A673 (cell line): ENCODE measurements at regions not wholly inside any gene's neighbourhood (a gene's known extent, or its start where the extent isn't known, plus 50 kb on each side); places are given as distances from the start of the nearest gene placed in this dataset.

ENCODE experiments used
- BruUV-seq: library from RNA; stranded (reverse); fragments of 400-500 nt; replicated peaks from 2 replicates; lab custom pipeline; 2021; lab: Mats Ljungman, UMichigan
- CTCF ChIA-PET: fragments of 300-600 bp; sonication (Branson Sonifier 250); formaldehyde crosslinking; loops from one replicate; lab custom pipeline; 2022; ENCODE audit warnings: antibody characterized with exemption; lab: Charles Lee
- POLR2A ChIA-PET: fragments of 300-600 bp; sonication (Branson Sonifier 250); formaldehyde crosslinking; loops from one replicate; lab custom pipeline; 2022; ENCODE audit warnings: antibody characterized with exemption; ENCODE audit not compliant: low non-redundant PET; lab: Charles Lee
- DNase-seq: peaks from one replicate; pipeline ENCODE4 v3.0.0-alpha.2; 2015; ENCODE audit warnings: low spot score
- H3K27ac ChIP-seq: fragments of 200-600 bp; sonication (generic); 2 replicates; pipeline ENCODE4 v1.5.1; 2016; ENCODE audit warnings: mixed run types, low read depth, mild to moderate bottlenecking, mixed read lengths, antibody characterized with exemption, low read length; ENCODE audit not compliant: poor library complexity, severe bottlenecking
- H3K27me3 ChIP-seq: fragments of 200-600 bp; sonication (generic); replicated peaks from 2 replicates; pipeline ENCODE4 v1.6.1; 2017; ENCODE audit warnings: mixed run types, low read depth, mild to moderate bottlenecking, mixed read lengths, antibody characterized with exemption, low read length; ENCODE audit not compliant: insufficient read depth, poor library complexity
- H3K36me3 ChIP-seq: fragments of 200-600 bp; sonication (generic); 2 replicates; pipeline ENCODE4 v1.6.1; 2016; ENCODE audit warnings: mixed run types, mild to moderate bottlenecking, mixed read lengths, antibody characterized with exemption, low read length; ENCODE audit not compliant: insufficient read depth, poor library complexity, severe bottlenecking
- H3K4me1 ChIP-seq: fragments of 200-600 bp; sonication (generic); 2 replicates; pipeline ENCODE4 v1.6.1; 2017; ENCODE audit warnings: mixed run types, mild to moderate bottlenecking, mixed read lengths, antibody characterized with exemption, low read length; ENCODE audit not compliant: insufficient read depth, poor library complexity, severe bottlenecking
- H3K4me3 ChIP-seq: fragments of 200-600 bp; sonication (generic); 2 replicates; pipeline ENCODE4 v1.5.1; 2016; ENCODE audit warnings: low read depth, mixed run types, mild to moderate bottlenecking, mixed read lengths, low read length; ENCODE audit not compliant: poor library complexity, severe bottlenecking
- H3K9me3 ChIP-seq: fragments of 200-600 bp; sonication (generic); 2 replicates; pipeline ENCODE4 v1.6.1; 2016; ENCODE audit warnings: mixed run types, low read depth, mild to moderate bottlenecking, mixed read lengths, antibody characterized with exemption, low read length; ENCODE audit not compliant: poor library complexity, severe bottlenecking
- EZH2 ChIP-seq: fragments of 200-600 bp; sonication (generic); IDR thresholded peaks from 2 replicates; pipeline ENCODE4 v1.6.1; 2017; ENCODE audit warnings: borderline replicate concordance, low read depth, mild to moderate bottlenecking, mixed read lengths, antibody characterized with exemption, low read length; ENCODE audit not compliant: poor library complexity, severe bottlenecking
- intact Hi-C: fragments of 100-400 bp; cut with micrococcal nuclease; formaldehyde crosslinking; loops from one replicate; pipeline ENCODE4 v1.10.0; 2022; ENCODE audit not compliant: unreplicated experiment
- TF ChIP-seq, protein P1 (sequence below): fragments of 300-800, 200-600 bp; sonication (generic); conservative IDR thresholded peaks from 2 replicates; pipeline ENCODE4 v1.5.1; 2017; ENCODE audit warnings: low read depth, mild to moderate bottlenecking, antibody characterized with exemption, low read length, moderate library complexity, mixed read lengths

DNA sequence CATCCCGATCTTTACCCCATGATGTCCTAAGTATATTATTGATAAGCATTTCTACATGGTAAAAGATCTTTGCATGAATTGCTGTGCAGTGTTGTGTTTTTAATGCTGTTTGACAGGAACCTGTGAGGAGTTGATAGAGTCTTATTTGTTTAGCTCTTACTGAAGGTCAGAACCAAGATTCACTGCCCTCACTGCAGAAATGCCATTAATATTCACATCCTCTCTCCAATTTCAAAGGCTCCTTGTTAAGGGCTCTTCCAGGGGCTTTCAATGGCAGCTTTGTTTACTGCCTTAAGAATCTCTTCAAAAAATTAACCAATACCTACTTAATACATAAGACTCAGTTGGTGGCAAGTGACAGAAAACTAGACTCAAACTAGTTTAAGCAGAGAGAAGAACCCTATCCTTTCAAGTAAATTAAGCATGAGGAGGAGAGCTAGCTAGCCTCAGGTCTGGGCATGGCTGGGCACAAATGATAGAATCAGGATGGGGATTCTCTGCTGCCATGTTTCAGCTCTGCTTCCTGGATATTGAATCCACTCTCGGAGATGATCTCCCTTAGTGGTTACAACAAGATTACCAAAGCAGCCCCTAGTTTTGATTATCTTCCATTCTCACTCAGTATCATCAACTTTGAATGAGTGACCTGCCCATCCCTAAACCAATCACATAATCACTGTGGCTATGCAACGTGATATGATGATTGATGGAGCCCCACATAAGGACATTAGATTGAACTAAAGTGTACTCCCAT is 311.8 kb downstream of the CDH11 start:
- no peaks in the 10 kb centered on the region for H3K27me3 ChIP-seq
- no peak overlapping the region for H3K27ac ChIP-seq
- no peaks in the 10 kb centered on the region for H3K4me1 ChIP-seq
- H3K4me3 ChIP-seq: no peak overlapping the region
- POLR2A ChIA-PET: interaction anchor here (0.6 kb wide), 1 partner anchor 15 kb away, joined by 6 read pairs; no protein-coding TSS in a partner anchor
- TF ChIP-seq, protein P1, sequence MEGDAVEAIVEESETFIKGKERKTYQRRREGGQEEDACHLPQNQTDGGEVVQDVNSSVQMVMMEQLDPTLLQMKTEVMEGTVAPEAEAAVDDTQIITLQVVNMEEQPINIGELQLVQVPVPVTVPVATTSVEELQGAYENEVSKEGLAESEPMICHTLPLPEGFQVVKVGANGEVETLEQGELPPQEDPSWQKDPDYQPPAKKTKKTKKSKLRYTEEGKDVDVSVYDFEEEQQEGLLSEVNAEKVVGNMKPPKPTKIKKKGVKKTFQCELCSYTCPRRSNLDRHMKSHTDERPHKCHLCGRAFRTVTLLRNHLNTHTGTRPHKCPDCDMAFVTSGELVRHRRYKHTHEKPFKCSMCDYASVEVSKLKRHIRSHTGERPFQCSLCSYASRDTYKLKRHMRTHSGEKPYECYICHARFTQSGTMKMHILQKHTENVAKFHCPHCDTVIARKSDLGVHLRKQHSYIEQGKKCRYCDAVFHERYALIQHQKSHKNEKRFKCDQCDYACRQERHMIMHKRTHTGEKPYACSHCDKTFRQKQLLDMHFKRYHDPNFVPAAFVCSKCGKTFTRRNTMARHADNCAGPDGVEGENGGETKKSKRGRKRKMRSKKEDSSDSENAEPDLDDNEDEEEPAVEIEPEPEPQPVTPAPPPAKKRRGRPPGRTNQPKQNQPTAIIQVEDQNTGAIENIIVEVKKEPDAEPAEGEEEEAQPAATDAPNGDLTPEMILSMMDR: no peak
- TF ChIP-seq EZH2: no peak
- no peaks in the 10 kb centered on the region for H3K36me3 ChIP-seq
- intact Hi-C loops: no loop called here
- CTCF ChIA-PET: no interaction called here
- BruUV-seq: no TSS peak
- H3K9me3 ChIP-seq: no peaks in the 10 kb centered on the region
- no peak for DNase-seq

DNA sequence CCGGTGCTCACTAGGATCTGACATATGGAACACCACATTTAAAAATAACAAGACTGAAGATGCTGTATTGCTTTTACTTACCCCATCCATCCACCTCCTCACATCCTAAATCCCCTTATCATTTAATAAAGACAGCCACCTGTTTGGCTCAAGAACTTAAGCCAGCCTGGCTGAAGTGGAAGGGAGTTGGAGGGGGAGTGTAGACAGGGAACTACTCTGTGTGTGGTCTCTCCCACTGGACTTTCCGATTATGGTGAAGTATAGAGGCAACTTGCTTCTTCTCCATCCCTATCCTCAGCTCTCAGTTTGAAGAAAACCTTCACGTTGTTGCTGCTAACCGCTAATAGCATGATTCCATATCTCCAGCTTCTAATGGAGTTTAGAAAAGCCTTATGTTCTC is 313.4 kb downstream of the CDH11 start:
- Histone ChIP-seq H3K27ac (no peak overlapping the region), H3K4me1 (no peaks in the 10 kb centered on the region), H3K4me3 (no peak overlapping the region), H3K36me3 (no peaks in the 10 kb centered on the region), H3K27me3 (no peaks in the 10 kb centered on the region), H3K9me3 (no peaks in the 10 kb centered on the region)
- BruUV-seq: no TSS peak
- CTCF ChIA-PET: no interaction called here
- POLR2A ChIA-PET: no interaction called here
- TF ChIP-seq EZH2: no peak
- TF ChIP-seq, protein P1: no peak
- DNase-seq: no peak
- intact Hi-C loops: no loop called here

DNA sequence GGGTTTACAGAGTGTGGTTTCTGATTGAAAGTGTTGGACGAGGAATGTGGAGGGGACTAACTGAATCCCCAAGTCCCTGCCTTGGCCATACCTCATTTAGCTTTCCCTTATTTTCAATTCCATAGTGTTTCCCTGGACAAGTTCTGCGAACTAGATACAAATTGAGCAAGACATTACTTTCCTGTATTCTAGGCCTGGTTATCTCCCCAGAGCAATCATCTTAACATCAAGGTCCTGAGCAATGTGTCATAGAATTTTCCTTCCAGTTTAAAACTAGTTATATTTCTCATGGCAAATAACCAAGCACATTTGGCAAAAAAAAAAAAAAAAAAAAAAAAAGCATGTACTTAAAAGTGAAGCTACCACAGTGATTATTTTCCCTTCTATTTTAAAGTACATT is 330.1 kb downstream of the CDH11 start:
- POLR2A ChIA-PET: no interaction called here
- Histone ChIP-seq H3K27ac (no peak overlapping the region), H3K4me3 (no peak overlapping the region), H3K4me1 (no peaks in the 10 kb centered on the region), H3K27me3 (peaks cover 5% of the 10 kb centered on the region), H3K9me3 (no peaks in the 10 kb centered on the region), H3K36me3 (no peaks in the 10 kb centered on the region)
- no TSS peak for BruUV-seq
- CTCF ChIA-PET: no interaction called here
- DNase-seq: no peak
- intact Hi-C loops: no loop called here
- no peak for TF ChIP-seq EZH2
- TF ChIP-seq, protein P1: no peak
